CD4-positive, alpha-beta T cell (primary cell): ENCODE measurements at regions not wholly inside any gene's neighbourhood (a gene's known extent, or its start where the extent isn't known, plus 50 kb on each side); places are given as distances from the start of the nearest gene placed in this dataset.
"Not testable (repeated sequence)": the region's sequence is repeated elsewhere in the genome, so short reads cannot be mapped to it uniquely, and the experiment has no call there.

ENCODE experiments used
- ATAC-seq: fragments of 200-7000 bp; cut with Tn5 transposase; one replicate; pipeline ENCODE4 v1.10.0; 2022; ENCODE audit warnings: mild to moderate bottlenecking; ENCODE audit not compliant: poor library complexity
- CTCF ChIA-PET: fragments of 350-600 bp; sonication (Branson Sonifier 250); formaldehyde crosslinking; loops from one replicate; lab custom pipeline; 2021; ENCODE audit warnings: antibody characterized with exemption, inconsistent platforms; lab: Charles Lee
- POLR2A ChIA-PET: fragments of 350-600 bp; sonication (Branson Sonifier 250); formaldehyde crosslinking; loops from one replicate; lab custom pipeline; 2021; ENCODE audit warnings: antibody characterized with exemption, inconsistent platforms; lab: Charles Lee
- DNase-seq, 14 experiments: peaks; one replicate each; pipeline ENCODE4 v3.0.0-alpha.2; 2013 to 2020; ENCODE audit warnings: mixed read lengths in 2 of 14
- H3K27ac ChIP-seq, 2 donors: one replicate each; pipeline versions ENCODE4 v1.5.1 to v1.7.0; 2013; ENCODE audit warnings: low read length in 2 of 2, low read depth in 1 of 2, mild to moderate bottlenecking in 1 of 2
- H3K27me3 ChIP-seq, 2 experiments: 1 replicate in 1 of 2; 2 replicates in 1 of 2; pipeline versions ENCODE4 v1.6.1 to v1.7.0; 2013; ENCODE audit warnings: low read length in 2 of 2, control low read depth in 1 of 2, mild to moderate bottlenecking in 1 of 2, moderate library complexity in 1 of 2; ENCODE audit not compliant: insufficient read depth in 2 of 2, control insufficient read depth in 1 of 2
- H3K36me3 ChIP-seq: one replicate; pipeline ENCODE4 v1.6.1; 2013; ENCODE audit warnings: low read length, control low read depth; ENCODE audit not compliant: insufficient read depth
- H3K4me1 ChIP-seq: one replicate; pipeline ENCODE4 v1.6.1; 2013; ENCODE audit warnings: low read length, control low read depth; ENCODE audit not compliant: insufficient read depth
- H3K4me3 ChIP-seq: one replicate; pipeline ENCODE4 v1.5.1; 2013; ENCODE audit warnings: mild to moderate bottlenecking, low read length, moderate library complexity
- H3K9me3 ChIP-seq, 2 experiments: 1 replicate in 1 of 2; 2 replicates in 1 of 2; pipeline versions ENCODE4 v1.6.1 to v1.7.0; 2013; ENCODE audit warnings: low read length in 2 of 2, mild to moderate bottlenecking in 2 of 2, control low read depth in 1 of 2, moderate library complexity in 1 of 2; ENCODE audit not compliant: control insufficient read depth in 1 of 2, insufficient read depth in 1 of 2
- H3K27ac Mint-ChIP-seq: one replicate; pipeline ENCODE4 v1.8.0; 2020; ENCODE audit warnings: mixed read lengths
- H3K27me3 Mint-ChIP-seq: one replicate; pipeline ENCODE4 v1.8.0; 2021; ENCODE audit warnings: mixed read lengths
- H3K36me3 Mint-ChIP-seq: one replicate; pipeline ENCODE4 v1.8.0; 2021; ENCODE audit warnings: low read depth, mixed read lengths
- H3K4me1 Mint-ChIP-seq: one replicate; pipeline ENCODE4 v1.8.0; 2021; ENCODE audit warnings: low read depth, mixed read lengths
- H3K4me3 Mint-ChIP-seq: one replicate; pipeline ENCODE4 v1.8.0; 2020; ENCODE audit warnings: mild to moderate bottlenecking, mixed read lengths
- H3K9me3 Mint-ChIP-seq: one replicate; pipeline ENCODE4 v1.8.0; 2020; ENCODE audit warnings: mixed read lengths
- CTCF ChIP-seq: fragments of 200-600 bp; IDR thresholded peaks from one replicate; pipeline ENCODE4 v1.8.0; 2022; ENCODE audit warnings: antibody characterized with exemption, mild to moderate bottlenecking
- intact Hi-C, 2 experiments: fragments of 100-400 bp; cut with DNase I in 1 of 2; cut with micrococcal nuclease in 1 of 2; formaldehyde crosslinking; loops; one replicate each; pipeline versions ENCODE4 v1.15.1 to v1.9.0; 2023 to 2025; cut with DNase I, micrococcal nuclease

GRCh38 chr3:191131305-191131704 lies 67.7 kb upstream of the OSTN start:
- H3K27ac ChIP-seq, result no peak overlapping the region
- no peaks in the 10 kb centered on the region for H3K4me1 Mint-ChIP-seq
- intact Hi-C loops, result no loop called here
- no peaks in the 10 kb centered on the region for H3K27me3 ChIP-seq
- H3K9me3 ChIP-seq, result peaks cover 0 to 6% of the 10 kb centered on the region in 2 experiments
- H3K4me3 Mint-ChIP-seq, result no peak overlapping the region
- no peak overlapping the region for H3K4me3 ChIP-seq
- no peaks in the 10 kb centered on the region for H3K36me3 ChIP-seq
- no peaks in the 10 kb centered on the region for H3K4me1 ChIP-seq
- POLR2A ChIA-PET, result no interaction called here
- no peak for TF ChIP-seq CTCF
- no peaks in the 10 kb centered on the region for H3K36me3 Mint-ChIP-seq
- CTCF ChIA-PET, result no interaction called here
- peaks cover under 1% of the 10 kb centered on the region for H3K9me3 Mint-ChIP-seq
- H3K27me3 Mint-ChIP-seq, result no peaks in the 10 kb centered on the region
- no peak overlapping the region for H3K27ac Mint-ChIP-seq
- DNase-seq (no peak), ATAC-seq (no peak)

GRCh38 chr3:191124891-191125290 lies 74.2 kb upstream of the OSTN start:
- H3K4me3 Mint-ChIP-seq, DNase-seq, ATAC-seq, H3K36me3 Mint-ChIP-seq, H3K27me3 Mint-ChIP-seq, H3K27me3 ChIP-seq, H3K4me3 ChIP-seq, POLR2A ChIA-PET, H3K9me3 Mint-ChIP-seq, H3K27ac Mint-ChIP-seq, H3K36me3 ChIP-seq, intact Hi-C loops, H3K4me1 ChIP-seq, H3K27ac ChIP-seq, CTCF ChIA-PET, H3K4me1 Mint-ChIP-seq: not testable (repeated sequence)
- peaks cover 4 to 11% of the 10 kb centered on the region in 2 experiments for H3K9me3 ChIP-seq

GRCh38 chr3:191123946-191124345 lies 75.1 kb upstream of the OSTN start:
- Mint-ChIP-seq H3K36me3 (no peaks in the 10 kb centered on the region), H3K27me3 (no peaks in the 10 kb centered on the region), H3K27ac (no peak overlapping the region), H3K4me3 (no peak overlapping the region), H3K4me1 (no peaks in the 10 kb centered on the region), H3K9me3 (no peaks in the 10 kb centered on the region)
- ATAC-seq, result no peak
- Histone ChIP-seq H3K36me3 (no peaks in the 10 kb centered on the region), H3K27ac (no peak overlapping the region), H3K9me3 (peaks cover 4 to 11% of the 10 kb centered on the region in 2 experiments), H3K4me1 (no peaks in the 10 kb centered on the region), H3K4me3 (no peak overlapping the region), H3K27me3 (no peaks in the 10 kb centered on the region)
- no peak for TF ChIP-seq CTCF
- no peak for DNase-seq
- intact Hi-C loops, result no loop called here
- ChIA-PET POLR2A (no interaction called here), CTCF (no interaction called here)

GRCh38 chr3:191123231-191123630 lies 75.8 kb upstream of the OSTN start:
- no peaks in the 10 kb centered on the region for H3K36me3 ChIP-seq
- peaks cover 4 to 11% of the 10 kb centered on the region in 2 experiments for H3K9me3 ChIP-seq
- intact Hi-C loops, result no loop called here
- Mint-ChIP-seq H3K9me3 (no peaks in the 10 kb centered on the region), H3K4me1 (no peaks in the 10 kb centered on the region), H3K36me3 (no peaks in the 10 kb centered on the region), H3K4me3 (no peak overlapping the region), H3K27ac (no peak overlapping the region), H3K27me3 (no peaks in the 10 kb centered on the region)
- ATAC-seq, result no peak
- no peak overlapping the region for H3K27ac ChIP-seq
- CTCF ChIA-PET, result no interaction called here
- DNase-seq, result no peak
- POLR2A ChIA-PET, result no interaction called here
- H3K4me3 ChIP-seq, result no peak overlapping the region
- no peak for TF ChIP-seq CTCF
- H3K27me3 ChIP-seq, result no peaks in the 10 kb centered on the region
- no peaks in the 10 kb centered on the region for H3K4me1 ChIP-seq
